ENCODE measurements at regions not wholly inside any gene's neighbourhood (a gene's known extent, or its start where the extent isn't known, plus 50 kb on each side); places are given as distances from the start of the nearest gene placed in this dataset.
A peak's percentile ranks its signal among the peaks of the same experiment; 100 is the strongest.

DNA sequence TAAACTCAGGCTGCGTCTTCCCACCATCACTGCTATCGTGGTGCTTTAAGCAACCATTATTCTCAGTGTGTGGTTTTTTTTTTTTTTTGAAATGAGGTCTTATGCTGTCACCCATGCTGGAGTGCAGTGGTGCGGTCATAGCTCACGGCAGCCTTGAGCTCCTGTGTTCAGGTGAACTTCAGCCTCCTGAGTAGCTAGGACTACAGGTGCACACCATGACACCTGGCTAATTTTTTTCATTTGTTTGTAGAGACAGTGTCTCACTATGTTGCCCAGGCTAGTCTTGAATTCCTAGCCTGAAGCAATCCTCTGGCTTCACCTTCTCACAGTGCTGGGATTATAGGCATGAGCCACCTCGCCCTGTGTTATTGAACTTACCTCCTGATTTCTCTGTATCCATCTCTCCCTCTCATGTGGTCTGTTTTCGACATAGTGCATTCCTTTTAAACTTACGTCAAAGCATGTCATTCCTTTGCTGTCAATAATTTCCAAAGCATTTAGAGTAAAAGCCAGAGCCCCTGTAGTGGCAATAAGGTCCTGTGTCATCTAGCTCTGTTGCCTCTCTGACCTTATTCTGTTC, 255.5 kb downstream of the SNAPC1 start:
- DNase-seq = no peak

DNA sequence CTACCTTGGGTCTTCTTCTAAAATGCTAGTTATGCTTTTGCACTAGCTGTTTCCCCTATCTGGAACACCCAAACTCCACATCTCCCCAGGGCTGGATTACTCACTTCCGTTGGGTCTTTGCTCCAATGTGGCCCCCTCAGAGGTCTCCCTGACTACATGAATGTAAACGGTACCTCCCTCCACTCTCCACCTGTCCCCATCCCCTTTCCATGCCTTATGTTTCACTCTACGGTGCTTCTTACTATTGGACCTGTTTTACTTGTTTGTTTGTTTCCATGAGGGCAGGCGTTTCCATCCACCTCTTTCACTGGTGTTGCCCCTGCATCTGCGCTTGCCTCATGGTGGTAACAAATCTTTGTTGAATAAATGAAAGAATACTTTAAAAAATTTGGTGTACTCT, 256.4 kb downstream of the SNAPC1 start:
- no peak for DNase-seq

DNA sequence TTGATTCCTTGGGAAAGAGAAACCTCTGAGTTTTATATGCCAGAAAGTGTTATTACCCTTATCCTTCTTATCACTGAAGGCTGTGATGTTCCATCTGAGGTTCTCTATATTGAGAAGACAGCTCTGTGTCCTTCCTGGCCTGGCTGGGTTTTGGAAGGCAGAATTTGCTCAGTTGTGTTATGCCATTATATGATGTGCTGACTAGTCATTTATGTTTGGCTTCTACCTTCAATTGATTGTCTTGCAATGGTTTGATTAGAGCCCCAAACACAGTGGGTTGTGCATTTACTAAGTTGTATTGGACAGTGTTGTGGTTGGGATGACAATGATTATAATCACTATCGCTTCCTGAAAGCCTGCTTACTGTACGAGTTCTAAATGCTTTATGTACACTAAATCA, 265.7 kb downstream of the SNAPC1 start:
- DNase-seq = no peak

DNA sequence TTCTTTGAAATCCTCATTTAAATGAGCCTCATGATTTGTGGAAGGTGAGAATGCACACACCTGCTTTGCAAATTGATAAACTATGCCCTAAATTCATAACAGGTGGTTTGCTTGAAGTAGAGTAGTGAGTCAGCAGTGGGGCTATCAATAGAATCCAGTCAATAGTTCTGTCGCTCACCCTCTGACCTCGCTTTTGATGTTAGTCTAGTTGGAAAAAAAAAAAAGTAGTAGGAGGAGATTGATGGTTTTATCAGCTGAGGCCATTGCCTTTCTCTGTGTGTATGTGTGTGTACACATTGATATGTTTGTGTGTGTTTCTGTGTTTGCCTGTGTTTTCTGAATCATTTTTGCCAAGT, 267.3 kb downstream of the SNAPC1 start:
- DNase-seq = no peak

DNA sequence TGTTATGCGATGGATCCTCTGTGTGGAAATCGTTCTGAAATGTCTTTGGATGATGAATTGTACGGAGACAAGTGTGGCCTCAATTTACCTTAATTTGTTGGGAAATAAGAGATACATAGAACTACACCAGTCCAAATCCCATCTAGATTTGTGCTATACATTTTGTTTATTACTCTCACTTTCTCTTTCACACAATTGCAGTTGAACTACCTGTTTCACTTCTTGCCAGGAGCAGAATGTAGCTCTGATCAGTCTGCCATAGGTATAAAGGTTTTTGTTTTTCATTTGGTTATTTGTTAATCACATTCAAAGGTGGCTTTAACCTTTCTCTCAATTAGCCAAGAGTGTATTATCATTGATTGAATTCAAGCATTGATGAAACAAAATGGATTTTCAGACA, 268.2 kb downstream of the SNAPC1 start:
- no peak for DNase-seq

DNA sequence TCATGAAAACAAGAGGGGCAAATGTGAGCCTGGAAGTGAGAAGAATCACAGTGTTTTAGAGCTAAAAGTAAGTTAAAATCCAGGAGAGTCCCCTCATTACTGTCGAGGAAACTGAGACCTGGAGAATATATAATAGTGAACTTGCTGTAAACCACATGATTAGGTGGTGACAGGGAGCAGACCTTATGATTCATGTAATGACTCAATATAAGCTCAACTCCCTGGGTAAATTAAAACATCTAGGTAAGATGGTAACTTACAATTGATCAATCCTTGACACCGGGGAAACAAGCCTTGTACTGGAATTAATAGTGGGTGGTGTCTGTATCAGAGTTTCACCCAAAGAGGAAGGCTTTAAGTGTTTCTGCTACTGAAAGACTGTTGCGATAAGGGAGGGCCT, 269.3 kb downstream of the SNAPC1 start:
- no peak for DNase-seq

DNA sequence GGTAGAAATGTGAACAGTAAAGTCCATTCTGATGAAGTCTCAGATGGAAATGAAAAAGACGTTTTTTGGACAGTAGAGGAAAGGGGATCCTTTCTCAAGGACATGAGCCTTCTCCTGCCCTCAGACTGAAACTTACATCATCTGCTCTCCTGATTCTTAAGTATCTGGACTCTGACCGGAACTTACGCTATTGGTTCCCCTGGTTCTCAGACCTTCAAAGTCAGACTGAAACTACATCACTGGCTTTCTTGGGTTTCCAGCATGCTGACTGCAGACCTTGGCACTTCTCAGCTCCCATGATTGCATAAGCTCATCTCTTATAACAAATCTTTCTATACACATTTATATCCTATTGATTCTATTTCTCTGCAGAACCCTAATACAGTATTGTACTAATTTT, 291.0 kb downstream of the SNAPC1 start:
- DNase-seq = no peak

DNA sequence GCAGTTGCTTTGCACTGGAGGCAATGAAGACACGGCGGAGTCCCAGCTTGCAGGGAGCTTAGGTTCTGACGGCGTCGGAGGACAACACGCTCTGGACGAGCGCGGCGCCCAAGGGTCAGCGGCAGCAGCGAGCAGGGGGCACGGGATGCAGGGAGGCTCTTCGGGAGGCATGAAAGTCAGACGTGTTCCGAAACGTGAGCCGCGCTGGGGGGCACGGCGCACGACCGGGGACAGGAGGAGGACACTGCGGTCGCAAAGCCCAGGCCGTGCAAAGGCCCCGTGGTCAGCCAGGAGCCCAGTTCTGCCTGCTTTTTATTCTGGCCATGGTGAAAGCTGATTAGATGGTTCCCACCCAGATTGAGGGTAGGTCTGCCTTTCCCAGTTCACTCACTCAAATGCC, 294.6 kb downstream of the SNAPC1 start:
- DNase-seq = no peak

DNA sequence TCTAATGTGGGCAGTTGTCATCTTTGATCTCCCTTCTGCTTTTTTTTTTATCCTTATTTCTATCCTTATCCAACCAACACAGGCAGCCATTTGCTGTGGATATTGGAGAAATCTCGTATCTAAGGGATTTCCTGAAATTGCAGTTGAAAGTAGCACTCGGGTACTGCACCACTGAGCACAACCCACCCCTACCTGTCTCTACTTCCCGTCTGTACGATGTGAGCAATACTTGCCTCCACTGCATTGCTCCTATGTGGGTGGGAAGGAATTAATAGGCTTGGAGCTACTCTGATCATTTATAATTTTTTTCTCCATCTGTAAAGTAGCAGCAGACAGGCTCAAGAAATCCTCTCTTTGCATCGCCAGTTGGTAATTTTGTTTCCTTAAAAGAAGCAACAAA, 300.4 kb downstream of the SNAPC1 start:
- DNase-seq = no peak

DNA sequence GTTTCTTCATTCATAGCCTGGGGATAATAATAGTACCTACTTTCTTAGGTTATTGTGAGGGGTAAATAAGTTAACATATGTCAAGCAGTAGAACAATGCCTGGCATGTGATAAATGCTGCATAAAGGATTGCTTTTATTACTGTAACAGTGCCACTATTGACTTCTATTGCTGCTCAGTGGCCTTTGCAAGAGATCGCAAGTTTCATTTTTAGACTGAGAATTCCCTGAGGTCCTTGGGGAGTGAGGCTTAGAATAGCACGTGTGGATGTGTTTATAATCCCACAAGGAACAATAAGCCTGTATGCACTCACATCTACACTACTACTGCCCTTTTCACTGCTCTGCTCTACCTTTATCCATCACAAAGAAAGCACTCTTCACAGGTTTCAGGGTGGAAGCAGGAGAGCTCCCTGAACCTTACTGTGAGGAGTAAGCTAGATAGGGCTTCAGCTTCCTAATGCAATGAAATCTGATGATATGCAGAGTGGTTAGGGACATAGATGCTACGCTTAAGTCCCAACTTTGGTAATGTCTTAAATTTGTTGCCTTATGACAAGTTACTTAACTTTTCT, 302.6 kb downstream of the SNAPC1 start:
- DNase-seq = no peak

DNA sequence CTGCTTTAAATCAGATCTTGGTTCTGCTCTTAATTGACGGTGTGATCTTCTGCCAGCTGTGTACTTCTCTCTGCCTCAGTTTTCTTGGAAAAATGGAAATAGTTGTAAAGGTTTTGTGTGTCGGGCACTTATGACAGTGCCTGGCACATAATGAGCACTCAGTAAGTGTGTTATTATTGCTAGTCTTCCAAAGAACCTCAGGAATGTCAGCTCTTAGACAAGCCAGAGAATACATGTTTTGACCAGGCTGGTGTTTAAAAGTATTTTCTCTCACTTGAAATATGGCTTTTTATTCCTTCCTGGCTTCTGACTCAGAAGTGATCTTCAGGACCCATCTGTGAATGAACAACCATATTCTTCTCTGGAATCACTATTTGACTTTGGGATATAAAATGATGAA, 304.1 kb downstream of the SNAPC1 start:
- DNase-seq = no peak

DNA sequence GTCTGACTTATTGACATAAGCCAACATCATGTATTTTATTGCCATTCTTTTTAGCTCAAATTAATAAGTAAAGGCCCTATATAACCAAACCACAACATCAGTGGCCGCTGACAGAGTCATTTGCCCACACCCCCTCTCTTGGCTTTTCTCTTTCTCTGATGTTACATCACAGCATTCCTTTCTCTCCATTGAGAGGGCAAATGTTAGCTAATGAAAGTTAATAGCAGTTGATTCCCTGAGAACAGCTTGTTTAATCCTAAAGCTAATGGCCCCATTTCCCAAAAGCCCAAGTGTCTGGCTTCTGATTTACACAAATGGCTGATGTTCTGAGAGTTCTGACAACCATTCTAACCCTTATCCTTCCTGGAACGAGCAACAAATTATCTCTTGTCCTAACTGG, 308.8 kb downstream of the SNAPC1 start:
- no peak for DNase-seq

DNA sequence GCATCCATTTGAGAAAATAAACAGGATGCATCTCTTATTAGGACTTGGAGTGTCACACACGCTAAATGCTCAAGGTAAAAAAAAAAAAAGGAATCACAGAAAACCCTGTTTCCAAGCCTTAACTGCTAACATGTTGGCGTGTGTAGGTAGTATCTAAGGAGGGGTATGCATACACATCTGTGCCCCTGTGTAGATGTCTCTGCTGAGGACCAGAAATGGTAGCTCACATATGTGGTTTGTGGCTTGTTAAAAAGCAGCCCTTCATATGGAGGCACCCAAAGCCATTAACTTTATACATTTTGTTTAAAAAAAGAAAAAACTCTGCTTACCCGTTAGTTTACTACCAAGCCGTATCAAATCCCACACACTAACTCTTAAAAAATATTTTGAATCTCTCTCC, 314.1 kb downstream of the SNAPC1 start:
- no peak for DNase-seq

DNA sequence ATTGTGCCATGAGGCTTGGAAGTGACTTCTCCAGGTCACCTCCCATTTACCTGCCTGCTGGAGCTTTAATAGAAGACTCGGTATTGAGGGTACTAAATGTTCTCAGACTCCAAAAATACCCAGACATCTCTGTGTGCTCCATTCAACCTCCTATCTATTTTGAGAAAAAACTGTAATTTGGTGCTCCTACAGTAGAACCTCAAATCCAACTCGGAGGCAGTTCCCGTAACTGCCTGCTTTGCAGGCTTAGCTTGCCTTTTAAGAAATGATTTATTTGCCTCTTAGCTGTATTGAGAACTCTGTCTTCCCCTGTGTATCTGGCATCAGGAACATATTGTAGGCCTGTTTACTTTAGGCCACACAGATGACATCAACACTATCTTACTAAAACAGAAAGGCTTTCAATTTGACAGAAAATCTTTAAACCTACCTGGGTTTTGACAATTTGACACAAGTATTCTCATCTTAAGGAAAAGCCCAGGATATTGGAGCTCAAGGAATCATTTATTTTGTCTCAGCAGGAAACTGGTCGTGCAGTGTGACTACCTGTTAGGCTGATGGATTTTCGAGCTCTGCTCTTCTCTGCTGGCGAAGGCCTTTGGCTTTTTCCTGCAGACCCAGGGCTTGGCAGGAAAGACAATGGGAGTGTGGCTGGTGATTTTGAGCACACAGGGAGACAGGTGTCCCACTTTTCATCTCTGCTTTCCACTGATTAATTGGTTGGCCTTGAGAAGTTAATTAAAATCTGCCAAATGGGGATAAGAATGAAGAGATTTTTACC, 314.8 kb downstream of the SNAPC1 start:
- DNase-seq = peak in 1 of 14 donors; percentile 48

DNA sequence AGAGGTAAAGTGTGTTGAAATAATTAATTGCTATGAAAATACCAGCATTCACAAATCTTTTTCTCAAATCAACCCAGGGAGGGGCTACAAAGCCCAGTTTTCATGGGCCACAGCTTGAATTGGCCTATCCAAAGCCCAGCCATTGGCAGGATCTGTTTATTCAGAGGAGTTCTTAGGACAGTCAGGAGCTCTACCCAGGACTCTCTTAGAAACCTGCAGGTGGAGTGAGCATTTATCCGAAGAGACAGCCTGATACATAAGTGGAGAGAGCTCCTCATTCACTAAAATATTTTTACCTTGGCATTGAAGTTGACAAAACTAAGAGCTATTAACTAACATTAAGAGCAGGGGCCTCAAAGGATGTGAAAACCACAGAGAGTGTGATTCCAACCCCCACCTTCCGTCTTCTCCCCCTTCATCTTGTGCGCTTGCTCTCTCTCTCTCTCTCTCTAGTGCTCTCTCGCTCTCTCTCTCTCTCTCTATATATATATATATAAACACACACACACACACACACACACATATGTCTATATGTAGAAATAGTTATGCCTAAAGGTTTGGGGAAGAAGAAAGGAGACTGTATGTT, 315.5 kb downstream of the SNAPC1 start:
- DNase-seq = no peak

DNA sequence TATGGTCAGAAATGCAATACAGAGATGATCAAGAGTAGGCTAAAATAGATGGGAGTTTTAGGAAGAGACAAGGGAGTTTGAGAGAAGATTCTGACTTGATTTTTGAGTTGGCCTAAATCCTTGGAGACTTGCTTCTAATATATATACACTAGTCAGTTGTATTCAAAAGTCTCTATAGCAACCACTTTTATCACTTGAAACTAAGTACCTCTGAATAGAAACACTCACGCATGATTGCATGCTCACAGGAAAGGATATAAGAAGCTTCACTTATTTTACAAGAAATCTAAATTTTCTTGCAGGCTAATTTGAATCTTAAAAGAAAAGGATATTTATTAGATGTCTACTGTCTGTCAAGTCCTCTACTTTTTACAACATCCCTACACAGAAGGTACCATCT, 316.8 kb downstream of the SNAPC1 start:
- no peak for DNase-seq

DNA sequence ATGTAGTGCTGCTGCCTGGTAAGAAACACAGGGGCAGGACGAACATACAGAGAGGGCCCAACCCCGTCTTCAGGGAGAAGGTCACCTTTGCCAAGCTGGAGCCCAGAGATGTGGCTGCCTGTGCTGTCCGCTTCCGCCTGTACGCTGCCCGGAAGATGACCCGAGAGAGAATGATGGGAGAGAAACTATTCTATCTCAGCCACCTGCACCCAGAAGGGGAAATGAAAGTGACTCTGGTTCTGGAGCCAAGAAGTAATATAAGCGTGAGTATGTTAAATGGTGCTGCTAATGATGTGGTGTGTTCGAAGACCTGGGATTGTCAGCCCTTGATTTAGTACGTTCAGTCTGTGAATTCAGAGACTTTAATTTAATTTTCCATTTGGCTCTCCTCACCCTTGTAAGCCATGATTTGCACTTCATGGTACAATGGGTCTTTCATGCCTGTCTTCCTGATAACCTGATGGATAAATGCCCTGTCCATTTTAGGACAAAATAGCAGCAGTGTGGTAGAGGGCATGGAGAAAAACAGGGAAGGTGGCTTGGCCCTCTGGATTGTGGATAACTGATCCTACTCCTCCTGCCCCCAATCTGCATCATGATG, 318.9 kb downstream of the SNAPC1 start:
- no peak for DNase-seq

DNA sequence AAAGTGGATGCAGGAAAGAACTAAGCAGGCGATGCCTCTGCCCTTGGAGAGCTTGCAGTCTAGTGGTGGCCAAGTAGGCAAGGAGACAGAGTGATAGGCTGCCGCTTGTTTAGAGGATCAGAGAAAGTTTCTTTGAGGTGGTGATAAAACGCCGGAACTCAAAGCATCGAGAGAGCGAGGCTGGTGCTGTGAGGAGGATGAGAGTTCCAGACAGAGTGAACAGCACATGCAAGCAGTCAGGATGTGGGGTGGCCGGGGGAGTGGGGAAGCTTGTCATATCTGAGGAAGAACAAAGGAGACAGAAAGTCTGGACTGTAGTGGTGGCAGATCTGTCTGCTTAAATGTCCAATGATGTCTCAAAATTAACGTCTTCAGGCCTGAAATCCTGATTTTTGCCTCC, 319.7 kb downstream of the SNAPC1 start:
- DNase-seq = no peak

DNA sequence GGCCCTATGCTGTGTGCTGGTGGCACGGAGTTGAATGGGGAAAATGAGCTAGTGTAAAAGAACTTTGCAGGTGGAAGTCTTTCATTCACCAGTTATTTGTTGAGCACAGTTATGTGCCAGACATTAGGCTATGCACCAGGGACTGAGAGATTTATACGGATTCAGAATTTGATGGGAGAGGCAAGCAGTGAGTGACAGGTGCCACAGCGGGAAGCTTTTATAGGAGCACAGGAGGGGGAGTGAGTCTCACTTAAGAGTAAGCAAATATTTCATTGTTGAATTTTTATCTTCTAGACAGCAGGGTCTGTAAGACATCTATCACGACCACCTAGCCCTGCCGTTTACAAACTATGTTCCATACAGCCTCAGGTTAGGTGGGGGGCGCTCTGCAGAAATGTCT, 320.6 kb downstream of the SNAPC1 start:
- no peak for DNase-seq

DNA sequence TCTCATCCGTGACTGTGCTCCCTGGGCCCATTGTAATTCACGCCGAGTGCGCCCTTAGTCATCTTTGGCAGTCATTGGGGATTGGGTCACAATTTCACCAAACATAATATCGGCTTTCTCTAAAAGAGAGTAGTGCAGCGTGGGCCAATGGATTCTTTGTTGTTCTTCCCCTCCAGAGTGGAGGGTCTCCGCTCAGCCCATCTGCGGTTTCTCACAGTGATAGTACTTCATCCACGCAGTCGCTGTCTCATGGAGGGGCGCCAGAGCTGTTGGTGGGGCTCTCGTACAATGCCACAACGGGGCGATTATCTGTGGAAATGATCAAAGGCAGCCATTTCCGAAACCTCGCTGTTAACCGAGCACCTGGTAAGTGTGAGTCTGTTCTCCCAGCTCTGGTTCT, 321.8 kb downstream of the SNAPC1 start:
- DNase-seq = peak in 8 of 14 donors; percentile 6 to 43 (median 17)

DNA sequence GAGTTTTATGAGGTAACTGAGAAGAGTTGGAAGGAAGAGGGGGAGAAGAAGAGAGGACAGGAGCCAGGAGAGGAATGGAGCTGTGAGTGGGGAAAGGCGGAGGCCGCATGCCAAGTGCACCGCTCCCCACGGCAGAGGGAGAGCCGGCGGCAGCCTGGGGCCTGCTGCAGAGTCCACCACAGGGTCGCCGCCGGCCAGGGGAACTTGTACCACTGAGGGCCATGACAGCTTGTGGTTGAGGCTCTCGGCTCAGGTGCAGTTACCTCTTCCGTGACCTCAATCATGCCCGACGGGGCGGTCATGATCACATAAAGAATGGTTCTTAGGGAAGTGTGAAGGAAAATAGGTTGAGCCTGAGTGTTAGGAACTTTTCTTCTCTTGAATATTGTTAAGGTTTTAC, 325.0 kb downstream of the SNAPC1 start:
- no peak for DNase-seq

DNA sequence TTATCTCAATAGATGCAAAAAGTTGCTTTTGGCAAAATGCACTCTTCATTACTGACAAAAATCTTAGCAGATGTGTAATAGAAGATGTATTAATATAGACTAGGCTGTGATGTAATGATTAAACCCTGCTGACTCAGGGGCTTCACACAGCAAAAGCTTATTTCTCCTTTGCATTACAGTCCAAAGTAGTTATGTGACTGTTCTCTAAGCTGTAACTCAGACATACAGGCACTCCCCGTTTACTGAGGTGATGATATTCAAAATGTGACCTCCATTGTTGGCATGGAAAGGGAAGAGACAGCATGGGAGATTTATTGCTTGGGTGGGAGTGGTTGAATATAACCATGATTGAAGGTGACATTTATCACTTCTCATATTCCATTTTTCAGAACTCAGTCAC, 331.5 kb downstream of the SNAPC1 start:
- DNase-seq = no peak

DNA sequence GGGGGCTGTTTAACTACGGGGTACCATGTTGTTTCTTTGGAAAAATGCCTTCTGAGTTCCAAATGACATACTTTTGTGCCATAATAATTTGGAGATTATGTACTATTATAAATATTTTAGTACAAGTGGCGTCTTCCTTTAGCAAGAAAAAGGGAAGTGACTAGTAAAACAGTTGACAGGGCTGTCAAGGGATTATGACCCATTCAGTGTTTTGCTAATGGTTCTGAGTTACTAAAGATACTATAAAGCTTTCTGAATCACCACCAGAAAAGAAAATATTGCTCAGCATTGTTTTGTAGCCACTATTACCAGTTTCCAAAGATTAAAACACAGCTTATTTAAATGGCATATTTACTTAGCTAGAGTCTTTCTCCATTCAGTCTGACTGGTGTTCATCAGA, 334.9 kb downstream of the SNAPC1 start:
- no peak for DNase-seq

DNA sequence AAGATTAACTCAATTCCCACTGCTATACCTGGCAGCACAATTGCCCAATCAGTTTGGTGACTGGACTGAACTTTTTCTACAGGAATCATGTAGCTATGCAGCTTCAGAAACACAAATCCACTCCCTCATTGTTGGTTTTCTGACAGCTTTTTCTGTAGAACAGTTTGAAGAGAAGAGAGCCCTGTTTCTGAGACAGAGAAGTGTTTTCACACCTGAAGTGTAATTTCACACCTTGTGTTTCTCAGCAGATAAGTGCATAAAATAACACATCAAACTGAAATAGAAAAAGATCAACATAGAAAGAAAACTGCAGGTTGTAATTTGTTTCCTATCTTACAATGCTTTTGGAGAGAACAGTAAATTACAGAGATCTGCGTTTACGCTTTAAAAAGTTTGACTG, 335.6 kb downstream of the SNAPC1 start:
- DNase-seq = no peak

Data from C1 segment of cervical spinal cord (tissue), 14 donors.